GDM1 (cell line): ENCODE measurements at regions not wholly inside any gene's neighbourhood (a gene's known extent, or its start where the extent isn't known, plus 50 kb on each side); places are given as distances from the start of the nearest gene placed in this dataset.
"Not testable (repeated sequence)": the region's sequence is repeated elsewhere in the genome, so short reads cannot be mapped to it uniquely, and the experiment has no call there.

Experiments used
- DNase-seq: peaks from one replicate; lab custom pipeline; 2025; lab: John Stamatoyannopoulos, UW

GRCh38 chr10:45056806-45057205, 56.1 kb downstream of the ZNF22 start:
- not testable (repeated sequence) for DNase-seq

GRCh38 chr10:45058580-45058979, 57.9 kb downstream of the ZNF22 start:
- DNase-seq: peak; percentile 64

- DNase-seq: no peak
Measured at GRCh38 chr10:45058992-45059561, 58.4 kb downstream of the ZNF22 start.

GRCh38 chr10:45059632-45060031, 58.9 kb downstream of the ZNF22 start:
- no peak for DNase-seq

GRCh38 chr10:45061982-45062381, 61.3 kb downstream of the ZNF22 start:
- DNase-seq: no peak

- no peak for DNase-seq
Measured at GRCh38 chr10:45063591-45064231, 63.0 kb downstream of the ZNF22 start.

- no peak for DNase-seq
Measured at GRCh38 chr10:45064998-45065397, 64.3 kb downstream of the ZNF22 start.

- DNase-seq: no peak
Measured at GRCh38 chr10:45071043-45071813, 70.5 kb downstream of the ZNF22 start.

GRCh38 chr10:45075216-45075615, 74.5 kb downstream of the ZNF22 start:
- DNase-seq: no peak

- DNase-seq: no peak
Measured at GRCh38 chr10:45075826-45076380, 75.2 kb downstream of the ZNF22 start.

GRCh38 chr10:45076891-45077290, 76.2 kb downstream of the ZNF22 start:
- no peak for DNase-seq

GRCh38 chr10:45080331-45080730, 79.6 kb downstream of the ZNF22 start:
- no peak for DNase-seq

- no peak for DNase-seq
Measured at GRCh38 chr10:45082176-45082575, 81.5 kb downstream of the ZNF22 start.

GRCh38 chr10:45091968-45092367, 91.2 kb downstream of the ZNF22 start:
- no peak for DNase-seq

- DNase-seq: no peak
Measured at GRCh38 chr10:45093945-45094344, 93.2 kb downstream of the ZNF22 start.

- no peak for DNase-seq
Measured at GRCh38 chr10:45095286-45095685, 94.6 kb downstream of the ZNF22 start.

GRCh38 chr10:45096001-45096400, 95.3 kb downstream of the ZNF22 start:
- DNase-seq: no peak

- DNase-seq: no peak
Measured at GRCh38 chr10:45100429-45100828, 99.7 kb downstream of the ZNF22 start.

GRCh38 chr10:45104674-45105073, 104.0 kb downstream of the ZNF22 start:
- DNase-seq: no peak

GRCh38 chr10:45105309-45105708, 104.6 kb downstream of the ZNF22 start:
- DNase-seq: not testable (repeated sequence)

GRCh38 chr10:45106236-45106856, 105.6 kb downstream of the ZNF22 start:
- no peak for DNase-seq

GRCh38 chr10:45111509-45111908, 110.8 kb downstream of the ZNF22 start:
- DNase-seq: no peak

GRCh38 chr10:45117940-45118339, 117.2 kb downstream of the ZNF22 start:
- DNase-seq: not testable (repeated sequence)
